ENCODE measurements at regions not wholly inside any gene's neighbourhood (a gene's known extent, or its start where the extent isn't known, plus 50 kb on each side); places are given as distances from the start of the nearest gene placed in this dataset.

GRCh38 chr12:107226126-107226525 is 132.8 kb upstream of the CRY1 start:
- no peak for DNase-seq

GRCh38 chr12:107228076-107228475 is 134.7 kb upstream of the CRY1 start:
- DNase-seq = no peak

GRCh38 chr12:107229827-107230226 is 136.5 kb upstream of the CRY1 start:
- DNase-seq = no peak

- DNase-seq = no peak
Observed at GRCh38 chr12:107231303-107231702, 138.0 kb upstream of the CRY1 start.

- no peak for DNase-seq
Observed at GRCh38 chr12:107233551-107233950, 140.2 kb upstream of the CRY1 start.

GRCh38 chr12:107235600-107235999 is 142.3 kb upstream of the CRY1 start:
- no peak for DNase-seq

GRCh38 chr12:107236824-107237511 is 143.6 kb upstream of the CRY1 start:
- peak; percentile 55 for DNase-seq

- DNase-seq = peak; percentile 33
Observed at GRCh38 chr12:107238296-107238695, 144.9 kb upstream of the CRY1 start.

- DNase-seq = no peak
Observed at GRCh38 chr12:107241411-107241810, 148.1 kb upstream of the CRY1 start.

GRCh38 chr12:107242189-107242588 is 148.8 kb upstream of the CRY1 start:
- DNase-seq = no peak

- no peak for DNase-seq
Observed at GRCh38 chr12:107243341-107243740, 150.0 kb upstream of the CRY1 start.

- no peak for DNase-seq
Observed at GRCh38 chr12:107244584-107244983, 151.2 kb upstream of the CRY1 start.

GRCh38 chr12:107247650-107248049 is 154.3 kb upstream of the CRY1 start:
- DNase-seq = no peak

GRCh38 chr12:107248187-107248586 is 154.8 kb upstream of the CRY1 start:
- no peak for DNase-seq

- no peak for DNase-seq
Observed at GRCh38 chr12:107251288-107251687, 157.9 kb upstream of the CRY1 start.

- DNase-seq = no peak
Observed at GRCh38 chr12:107253361-107253760, 160.0 kb upstream of the CRY1 start.

- no peak for DNase-seq
Observed at GRCh38 chr12:107254258-107254856, 161.0 kb upstream of the CRY1 start.

- DNase-seq = no peak
Observed at GRCh38 chr12:107258780-107259179, 165.4 kb upstream of the CRY1 start.

- no peak for DNase-seq
Observed at GRCh38 chr12:107263980-107264379, 170.6 kb upstream of the CRY1 start.

GRCh38 chr12:107264667-107265066 is 171.3 kb upstream of the CRY1 start:
- no peak for DNase-seq

- DNase-seq = no peak
Observed at GRCh38 chr12:107267604-107268003, 174.3 kb upstream of the CRY1 start.

- DNase-seq = no peak
Observed at GRCh38 chr12:107271523-107271922, 178.2 kb upstream of the CRY1 start.

GRCh38 chr12:107275530-107275929 is 182.2 kb upstream of the CRY1 start:
- no peak for DNase-seq

GRCh38 chr12:107277855-107278254 is 184.5 kb upstream of the CRY1 start:
- peak; percentile 74 for DNase-seq

- DNase-seq = no peak
Observed at GRCh38 chr12:107282628-107283027, 189.3 kb upstream of the CRY1 start.

Measured in fibroblast of skin of abdomen (primary cell).